Suprapubic skin (tissue), 4 donors: ENCODE measurements at regions not wholly inside any gene's neighbourhood (a gene's known extent, or its start where the extent isn't known, plus 50 kb on each side); places are given as distances from the start of the nearest gene placed in this dataset.

Experiments used
- DNase-seq, 2 donors: peaks; one replicate each; pipeline ENCODE4 v3.0.0-alpha.2; 2019; ENCODE audit warnings: low spot score in 2 of 2
- H3K27ac ChIP-seq: fragments of 200-600 bp; sonication (generic); one replicate; pipeline ENCODE4 v1.5.1; 2019
- H3K27me3 ChIP-seq: fragments of 200-600 bp; sonication (generic); one replicate; pipeline ENCODE4 v1.5.1; 2019
- H3K36me3 ChIP-seq: fragments of 200-600 bp; sonication (generic); one replicate; pipeline ENCODE4 v1.5.1; 2019
- H3K4me1 ChIP-seq: fragments of 200-600 bp; sonication (generic); one replicate; pipeline ENCODE4 v1.5.1; 2019
- H3K4me3 ChIP-seq: fragments of 200-600 bp; sonication (generic); one replicate; pipeline ENCODE4 v1.5.1; 2019; ENCODE audit warnings: mild to moderate bottlenecking
- H3K9me3 ChIP-seq: fragments of 200-600 bp; sonication (generic); one replicate; pipeline ENCODE4 v1.5.1; 2019
- CTCF ChIP-seq, 2 donors: fragments of 200-600 bp in 1 of 2; fragments of 450-650 bp in 1 of 2; sonication (generic) in 1 of 2; IDR thresholded peaks; one replicate each; pipeline ENCODE4 v1.5.1; 2016 to 2019; ENCODE audit warnings: antibody characterized with exemption in 2 of 2, mild to moderate bottlenecking in 1 of 2, moderate library complexity in 1 of 2
- EP300 ChIP-seq: sonication (generic); formaldehyde crosslinking; IDR thresholded peaks from one replicate; pipeline ENCODE4 v1.6.1; 2017; ENCODE audit warnings: antibody characterized with exemption
- POLR2A ChIP-seq, 2 donors: fragments of 450-650 bp; IDR thresholded peaks; one replicate each; pipeline ENCODE4 v1.6.1; 2017; ENCODE audit warnings: antibody characterized with exemption in 2 of 2, mild to moderate bottlenecking in 2 of 2, moderate library complexity in 2 of 2
- POLR2AphosphoS5 ChIP-seq, 3 donors: sonication (generic); formaldehyde crosslinking; IDR thresholded peaks; one replicate each; pipeline ENCODE4 v1.6.1; 2017; ENCODE audit warnings: antibody characterized with exemption in 3 of 3
- WGBS: methylation state at CpG from one replicate; pipeline ENCODE4 v1.1.5; 2018; 5-methylcytosine and 5-hydroxymethylcytosine counted together

GRCh38 chr20:60950974-60951373 lies 301.1 kb upstream of the CDH4 start:
- Histone ChIP-seq H3K27ac (no peak overlapping the region), H3K9me3 (no peaks in the 10 kb centered on the region), H3K36me3 (no peaks in the 10 kb centered on the region), H3K27me3 (no peaks in the 10 kb centered on the region), H3K4me3 (no peak overlapping the region), H3K4me1 (no peaks in the 10 kb centered on the region)
- no peak for TF ChIP-seq POLR2A (IDR thresholded peaks at IDR 0.05)
- no peak for TF ChIP-seq EP300
- no peak for TF ChIP-seq CTCF (IDR thresholded peaks at IDR 0.05)
- TF ChIP-seq POLR2AphosphoS5 (IDR thresholded peaks at IDR 0.05), result no peak
- WGBS, result 81% methylated on average over 5 of the region's 5 CpGs
- DNase-seq, result no peak

GRCh38 chr20:60952861-60953260 lies 299.2 kb upstream of the CDH4 start:
- TF ChIP-seq POLR2AphosphoS5 (IDR thresholded peaks at IDR 0.05) (no peak), POLR2A (IDR thresholded peaks at IDR 0.05) (no peak), CTCF (IDR thresholded peaks at IDR 0.05) (no peak), EP300 (no peak)
- Histone ChIP-seq H3K27me3 (no peaks in the 10 kb centered on the region), H3K4me3 (no peak overlapping the region), H3K27ac (no peak overlapping the region), H3K4me1 (no peaks in the 10 kb centered on the region), H3K9me3 (no peaks in the 10 kb centered on the region), H3K36me3 (no peaks in the 10 kb centered on the region)
- 81% methylated on average over 8 of the region's 8 CpGs for WGBS
- no peak for DNase-seq

- TF ChIP-seq EP300, result no peak
- no peak for TF ChIP-seq POLR2AphosphoS5 (IDR thresholded peaks at IDR 0.05)
- no peak for TF ChIP-seq CTCF (IDR thresholded peaks at IDR 0.05)
- no peak for TF ChIP-seq POLR2A (IDR thresholded peaks at IDR 0.05)
- Histone ChIP-seq H3K4me1 (no peaks in the 10 kb centered on the region), H3K36me3 (no peaks in the 10 kb centered on the region), H3K27me3 (no peaks in the 10 kb centered on the region), H3K4me3 (no peak overlapping the region), H3K27ac (no peak overlapping the region), H3K9me3 (no peaks in the 10 kb centered on the region)
- 92% methylated on average over 13 of the region's 13 CpGs for WGBS
- DNase-seq, result no peak
These were observed 298.7 kb upstream of the CDH4 start for GRCh38 chr20:60953321-60953720.

GRCh38 chr20:60955706-60956105 lies 296.4 kb upstream of the CDH4 start:
- no peaks in the 10 kb centered on the region for H3K36me3 ChIP-seq
- DNase-seq, result no peak
- H3K27me3 ChIP-seq, result no peaks in the 10 kb centered on the region
- 41% methylated on average over 2 of the region's 2 CpGs for WGBS
- no peak for TF ChIP-seq POLR2AphosphoS5 (IDR thresholded peaks at IDR 0.05)
- no peak for TF ChIP-seq EP300
- TF ChIP-seq POLR2A (IDR thresholded peaks at IDR 0.05), result no peak
- no peak for TF ChIP-seq CTCF (IDR thresholded peaks at IDR 0.05)
- no peaks in the 10 kb centered on the region for H3K4me1 ChIP-seq
- no peak overlapping the region for H3K27ac ChIP-seq
- H3K4me3 ChIP-seq, result no peak overlapping the region
- H3K9me3 ChIP-seq, result no peaks in the 10 kb centered on the region

- no peaks in the 10 kb centered on the region for H3K36me3 ChIP-seq
- H3K27ac ChIP-seq, result no peak overlapping the region
- no peaks in the 10 kb centered on the region for H3K4me1 ChIP-seq
- 78% methylated on average over 4 of the region's 4 CpGs for WGBS
- no peak for TF ChIP-seq EP300
- H3K9me3 ChIP-seq, result no peaks in the 10 kb centered on the region
- peak in 1 of 2 donors; percentile 1 for DNase-seq
- no peaks in the 10 kb centered on the region for H3K27me3 ChIP-seq
- H3K4me3 ChIP-seq, result no peak overlapping the region
These were observed 295.9 kb upstream of the CDH4 start for GRCh38 chr20:60956194-60956593.

- TF ChIP-seq POLR2AphosphoS5 (IDR thresholded peaks at IDR 0.05) (no peak), EP300 (no peak), CTCF (IDR thresholded peaks at IDR 0.05) (no peak), POLR2A (IDR thresholded peaks at IDR 0.05) (no peak)
- WGBS, result 71% methylated on average over 3 of the region's 3 CpGs
These were observed 294.4 kb upstream of the CDH4 start for GRCh38 chr20:60957621-60958020.

More at GRCh38 chr20:60957621-60958020, 294.4 kb upstream of the CDH4 start:
- H3K36me3 ChIP-seq, result no peaks in the 10 kb centered on the region
- H3K27me3 ChIP-seq, result no peaks in the 10 kb centered on the region
- H3K4me1 ChIP-seq, result no peaks in the 10 kb centered on the region
- H3K4me3 ChIP-seq, result no peak overlapping the region
- no peak for DNase-seq
- H3K27ac ChIP-seq, result no peak overlapping the region
- H3K9me3 ChIP-seq, result no peaks in the 10 kb centered on the region
